BJ (cell line): ENCODE measurements at regions not wholly inside any gene's neighbourhood (a gene's known extent, or its start where the extent isn't known, plus 50 kb on each side); places are given as distances from the start of the nearest gene placed in this dataset.

ENCODE experiments used
- CTCF ChIA-PET: fragments of 350-600 bp; formaldehyde crosslinking; extraction: SDS; loops from one replicate; lab custom pipeline; 2021; ENCODE audit warnings: antibody characterized with exemption, inconsistent platforms; lab: Yijun Ruan, JAX
- POLR2A ChIA-PET: fragments of 300-600 bp; sonication (Branson Sonifier 250); formaldehyde crosslinking; extraction: SDS; loops from one replicate; lab custom pipeline; 2021; ENCODE audit warnings: antibody characterized with exemption; lab: Charles Lee
- DNase-seq: peaks from one replicate; pipeline ENCODE4 v3.0.0-alpha.2; 2011; ENCODE audit warnings: low read depth
- H3K27me3 ChIP-seq: 2 replicates; pipeline ENCODE4 v1.6.0; 2011; ENCODE audit warnings: low read length; ENCODE audit not compliant: control insufficient read depth, insufficient read depth
- H3K36me3 ChIP-seq: 2 replicates; pipeline ENCODE4 v1.5.1; 2011; ENCODE audit warnings: low read length; ENCODE audit not compliant: control insufficient read depth, insufficient read depth
- H3K4me3 ChIP-seq: 2 replicates; pipeline ENCODE4 v1.5.1; 2011; ENCODE audit warnings: low read depth, mild to moderate bottlenecking, control low read depth, low read length
- TF ChIP-seq, protein P1 (sequence below): IDR thresholded peaks from 2 replicates; pipeline ENCODE4 v1.5.1; 2011; ENCODE audit warnings: low read depth, mild to moderate bottlenecking, control low read depth, inconsistent platforms, low read length, moderate library complexity; ENCODE audit not compliant: insufficient read depth

- TF ChIP-seq, protein P1, sequence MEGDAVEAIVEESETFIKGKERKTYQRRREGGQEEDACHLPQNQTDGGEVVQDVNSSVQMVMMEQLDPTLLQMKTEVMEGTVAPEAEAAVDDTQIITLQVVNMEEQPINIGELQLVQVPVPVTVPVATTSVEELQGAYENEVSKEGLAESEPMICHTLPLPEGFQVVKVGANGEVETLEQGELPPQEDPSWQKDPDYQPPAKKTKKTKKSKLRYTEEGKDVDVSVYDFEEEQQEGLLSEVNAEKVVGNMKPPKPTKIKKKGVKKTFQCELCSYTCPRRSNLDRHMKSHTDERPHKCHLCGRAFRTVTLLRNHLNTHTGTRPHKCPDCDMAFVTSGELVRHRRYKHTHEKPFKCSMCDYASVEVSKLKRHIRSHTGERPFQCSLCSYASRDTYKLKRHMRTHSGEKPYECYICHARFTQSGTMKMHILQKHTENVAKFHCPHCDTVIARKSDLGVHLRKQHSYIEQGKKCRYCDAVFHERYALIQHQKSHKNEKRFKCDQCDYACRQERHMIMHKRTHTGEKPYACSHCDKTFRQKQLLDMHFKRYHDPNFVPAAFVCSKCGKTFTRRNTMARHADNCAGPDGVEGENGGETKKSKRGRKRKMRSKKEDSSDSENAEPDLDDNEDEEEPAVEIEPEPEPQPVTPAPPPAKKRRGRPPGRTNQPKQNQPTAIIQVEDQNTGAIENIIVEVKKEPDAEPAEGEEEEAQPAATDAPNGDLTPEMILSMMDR = no peak
- ChIA-PET POLR2A (no interaction called here), CTCF (interaction anchor here (0.7 kb wide), 1 partner anchor 11 kb away, joined by 3 read pairs; no protein-coding TSS in a partner anchor)
Observed at GRCh38 chr11:33622186-33622585, 78.4 kb downstream of the C11orf91 start.

DNA sequence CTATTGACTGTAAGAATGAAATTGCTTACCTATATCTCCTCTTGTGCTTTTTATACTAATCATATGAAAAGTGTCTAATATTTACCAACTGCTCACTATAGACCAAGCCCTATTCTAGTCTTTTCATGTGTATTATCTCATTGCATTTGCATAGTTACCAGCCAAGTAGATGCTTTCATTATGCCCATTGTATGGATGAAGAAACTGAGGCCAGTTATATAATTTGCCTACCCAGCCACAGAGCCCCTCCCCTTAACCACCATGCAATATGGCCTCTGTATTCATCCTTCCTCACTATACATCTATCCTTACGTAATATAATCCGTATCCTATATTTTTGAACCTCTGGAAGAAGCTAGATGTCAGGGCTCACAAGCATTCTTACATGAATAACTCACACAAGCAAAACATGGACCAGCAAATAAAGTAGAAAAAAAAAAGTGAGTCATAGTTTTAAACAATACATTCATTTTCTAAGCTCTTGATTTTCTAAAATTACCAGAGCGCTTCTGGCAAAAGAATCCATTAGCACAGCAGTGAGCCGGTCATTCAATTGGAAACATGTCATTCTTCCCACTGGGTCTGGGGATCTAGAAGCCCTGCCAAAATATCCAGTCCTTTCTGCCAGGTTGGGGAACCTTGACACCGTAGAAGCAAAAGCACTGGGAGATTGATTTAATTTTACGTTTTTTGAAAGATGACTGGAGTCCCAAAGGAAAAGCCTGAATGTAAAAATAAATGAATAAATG lies 80.0 kb downstream of the C11orf91 start:
- DNase-seq = no peak
- no peak overlapping the region for H3K4me3 ChIP-seq
- H3K27me3 ChIP-seq = no peaks in the 10 kb centered on the region
- no peaks in the 10 kb centered on the region for H3K36me3 ChIP-seq
- POLR2A ChIA-PET = interaction anchor here (0.6 kb wide), 1 partner anchor 175 kb away, joined by 3 read pairs; no protein-coding TSS in a partner anchor
- TF ChIP-seq, protein P1 = no peak
- CTCF ChIA-PET = interaction anchor here (0.6 to 0.7 kb wide), 2 partner anchors 61 to 116 kb away, joined by 3 to 4 read pairs; partner anchors contain the start of gene CD59

More at GRCh38 chr11:33622186-33622585, 78.4 kb downstream of the C11orf91 start:
- no peak for DNase-seq
- Histone ChIP-seq H3K4me3 (no peak overlapping the region), H3K27me3 (no peaks in the 10 kb centered on the region), H3K36me3 (no peaks in the 10 kb centered on the region)

GRCh38 chr11:33618956-33619355 lies 81.7 kb downstream of the C11orf91 start:
- H3K4me3 ChIP-seq = no peak overlapping the region
- H3K27me3 ChIP-seq = no peaks in the 10 kb centered on the region
- DNase-seq = no peak
- TF ChIP-seq, protein P1 = no peak
- H3K36me3 ChIP-seq = no peaks in the 10 kb centered on the region
- ChIA-PET CTCF (no interaction called here), POLR2A (no interaction called here)

DNA sequence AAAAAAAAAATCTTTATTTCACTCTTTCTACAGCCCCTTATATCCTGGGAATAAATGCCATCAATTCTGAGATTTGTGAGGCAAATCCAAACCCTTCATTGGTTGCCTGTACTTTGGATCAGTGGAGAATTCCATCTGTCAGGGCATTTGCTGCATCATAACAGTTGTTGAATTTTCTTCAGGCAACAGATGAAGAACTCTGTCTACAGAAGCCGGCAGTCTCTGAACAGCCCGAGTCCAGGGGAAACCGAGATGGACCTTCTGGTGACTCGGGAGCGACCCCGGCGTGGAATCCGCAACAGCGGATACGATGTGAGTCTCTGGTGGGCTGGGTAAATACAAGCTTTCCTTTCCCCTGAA lies 82.3 kb downstream of the C11orf91 start:
- TF ChIP-seq, protein P1 = no peak
- no peak overlapping the region for H3K4me3 ChIP-seq
- no peaks in the 10 kb centered on the region for H3K36me3 ChIP-seq
- POLR2A ChIA-PET = no interaction called here
- DNase-seq = no peak
- CTCF ChIA-PET = no interaction called here
- no peaks in the 10 kb centered on the region for H3K27me3 ChIP-seq

DNA sequence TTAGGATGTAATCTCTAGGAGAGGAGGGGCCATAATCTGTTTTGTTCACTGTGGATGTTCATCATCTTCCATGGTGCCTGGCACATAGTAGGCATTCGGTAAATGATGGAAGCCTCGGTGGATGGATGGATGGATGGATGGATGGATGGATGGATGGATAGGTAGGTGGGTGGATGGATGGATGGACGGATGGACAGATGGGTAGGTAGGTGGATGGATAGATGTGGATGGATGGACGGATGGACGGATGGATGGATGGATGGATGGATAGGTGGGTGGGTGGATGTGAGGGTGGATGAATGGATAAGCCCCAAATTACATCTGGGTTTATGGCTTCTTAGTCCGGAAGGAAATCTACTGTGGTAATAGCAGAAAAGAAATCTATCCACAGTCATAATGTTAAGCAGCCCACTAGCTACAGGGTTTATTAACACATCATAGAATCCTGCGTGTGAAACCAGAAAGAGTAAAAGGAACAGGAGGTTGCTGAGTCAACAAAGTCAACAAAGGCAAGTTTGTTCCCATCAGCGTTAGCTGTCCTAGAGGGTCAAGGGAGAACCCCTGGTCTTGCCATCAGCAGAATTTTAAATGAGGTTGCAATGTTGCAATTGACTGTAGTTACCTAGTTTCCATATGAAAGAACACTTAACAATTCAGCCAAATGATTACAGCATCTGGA lies 82.8 kb downstream of the C11orf91 start:
- ChIA-PET POLR2A (no interaction called here), CTCF (no interaction called here)
- no peak for DNase-seq
- TF ChIP-seq, protein P1 = no peak
- no peaks in the 10 kb centered on the region for H3K36me3 ChIP-seq
- H3K4me3 ChIP-seq = no peak overlapping the region
- no peaks in the 10 kb centered on the region for H3K27me3 ChIP-seq
